CD14-positive monocyte (primary cell): ENCODE measurements at regions not wholly inside any gene's neighbourhood (a gene's known extent, or its start where the extent isn't known, plus 50 kb on each side); places are given as distances from the start of the nearest gene placed in this dataset.

Source experiments
- DNase-seq, 3 donors: peaks; one replicate each; pipeline ENCODE4 v3.0.0-alpha.2; 2011 to 2022
- H2AFZ ChIP-seq: 2 replicates; pipeline ENCODE4 v1.6.0; 2012; ENCODE audit warnings: mild to moderate bottlenecking, low read depth, low read length, inconsistent platforms; ENCODE audit not compliant: insufficient read depth, poor library complexity, severe bottlenecking
- H3K27ac ChIP-seq, 2 donors: 1 replicate in 1 of 2; 2 replicates in 1 of 2; pipeline ENCODE4 v1.5.1; 2012 to 2013; ENCODE audit warnings: low read length in 2 of 2, control low read depth in 1 of 2, inconsistent platforms in 1 of 2, low read depth in 1 of 2, mild to moderate bottlenecking in 1 of 2
- H3K27me3 ChIP-seq, 2 donors: one replicate each; pipeline versions ENCODE4 v1.6.0 to v1.6.1; 2011 to 2013; ENCODE audit warnings: low read length in 2 of 2; ENCODE audit not compliant: control insufficient read depth in 2 of 2, insufficient read depth in 2 of 2
- H3K36me3 ChIP-seq, 2 donors: replicated peaks in 1 of 2; 1 replicate in 1 of 2; 2 replicates in 1 of 2; pipeline versions ENCODE4 v1.5.1 to v1.6.1; 2012 to 2013; ENCODE audit warnings: low read length in 2 of 2, control low read depth in 1 of 2, inconsistent platforms in 1 of 2, mild to moderate bottlenecking in 1 of 2; ENCODE audit not compliant: insufficient read depth in 2 of 2, control insufficient read depth in 1 of 2
- H3K4me1 ChIP-seq, 2 donors: 1 replicate in 1 of 2; 2 replicates in 1 of 2; pipeline versions ENCODE4 v1.5.1 to v1.6.1; 2012 to 2013; ENCODE audit warnings: low read length in 2 of 2, control low read depth in 1 of 2, inconsistent platforms in 1 of 2, mild to moderate bottlenecking in 1 of 2, moderate library complexity in 1 of 2; ENCODE audit not compliant: insufficient read depth in 2 of 2, control insufficient read depth in 1 of 2
- H3K4me2 ChIP-seq: replicated peaks from 2 replicates; pipeline ENCODE3; 2012; ENCODE audit warnings: low read length, moderate library complexity, mild to moderate bottlenecking; ENCODE audit not compliant: poor library complexity, severe bottlenecking; ENCODE audit errors: extremely low read depth
- H3K4me3 ChIP-seq, 3 experiments: fragments of 200-600 bp in 1 of 3; sonication (generic) in 1 of 3; replicated peaks in 1 of 3; 1 replicate in 2 of 3; 2 replicates in 1 of 3; pipeline ENCODE4 v1.5.1; 2011 to 2013; ENCODE audit warnings: low read length in 3 of 3, mild to moderate bottlenecking in 3 of 3, control low read depth in 2 of 3, low read depth in 2 of 3, inconsistent platforms in 1 of 3, moderate library complexity in 1 of 3
- H3K79me2 ChIP-seq: 2 replicates; pipeline ENCODE4 v1.6.0; 2012; ENCODE audit warnings: mild to moderate bottlenecking, control low read depth, inconsistent platforms, low read length, moderate library complexity; ENCODE audit not compliant: insufficient read depth
- H3K9ac ChIP-seq: 2 replicates; pipeline ENCODE4 v1.6.0; 2017; ENCODE audit warnings: low read length, mild to moderate bottlenecking; ENCODE audit not compliant: insufficient read depth, poor library complexity, severe bottlenecking
- H3K9me3 ChIP-seq, 2 donors: replicated peaks in 1 of 2; 1 replicate in 1 of 2; 2 replicates in 1 of 2; pipeline versions ENCODE4 v1.5.1 to v1.6.1; 2012 to 2013; ENCODE audit warnings: low read length in 2 of 2, control low read depth in 1 of 2; ENCODE audit not compliant: control insufficient read depth in 1 of 2, insufficient read depth in 1 of 2
- H4K20me1 ChIP-seq: 2 replicates; pipeline ENCODE4 v1.6.0; 2012; ENCODE audit warnings: mild to moderate bottlenecking, low read length, control low read depth, moderate library complexity; ENCODE audit not compliant: insufficient read depth
- H3K27ac Mint-ChIP-seq, 7 donors: one replicate each; pipeline ENCODE4 v1.8.0; 2020; ENCODE audit warnings: mild to moderate bottlenecking in 7 of 7, mixed read lengths in 7 of 7, moderate library complexity in 6 of 7, inconsistent platforms in 2 of 7
- H3K27me3 Mint-ChIP-seq, 3 donors: one replicate each; pipeline ENCODE4 v1.8.0; 2021 to 2022; ENCODE audit warnings: low read depth in 3 of 3, mild to moderate bottlenecking in 3 of 3, mixed read lengths in 3 of 3, moderate library complexity in 3 of 3, inconsistent platforms in 1 of 3
- H3K36me3 Mint-ChIP-seq, 2 donors: one replicate each; pipeline ENCODE4 v1.8.0; 2020; ENCODE audit warnings: mixed read lengths in 2 of 2, inconsistent platforms in 1 of 2, mild to moderate bottlenecking in 1 of 2
- H3K4me1 Mint-ChIP-seq: one replicate; pipeline ENCODE4 v1.8.0; 2020; ENCODE audit warnings: mild to moderate bottlenecking, mixed read lengths
- H3K4me3 Mint-ChIP-seq, 2 donors: one replicate each; pipeline ENCODE4 v1.8.0; 2020; ENCODE audit warnings: mild to moderate bottlenecking in 2 of 2, mixed read lengths in 2 of 2, moderate library complexity in 1 of 2
- H3K9me3 Mint-ChIP-seq, 7 donors: one replicate each; pipeline ENCODE4 v1.8.0; 2020 to 2022; ENCODE audit warnings: mixed read lengths in 7 of 7, mild to moderate bottlenecking in 6 of 7, moderate library complexity in 6 of 7, inconsistent platforms in 2 of 7
- CTCF ChIP-seq: fragments of 200-600 bp; IDR thresholded peaks from one replicate; pipeline ENCODE4 v1.8.0; 2022; ENCODE audit warnings: antibody characterized with exemption, mild to moderate bottlenecking
- WGBS: methylation state at CpG from one replicate; pipeline ENCODE4 v1.1.5; 2013; ENCODE audit warnings: missing lambda C conversion rate; ENCODE audit not compliant: insufficient coverage; 5-methylcytosine and 5-hydroxymethylcytosine counted together
- intact Hi-C, 2 donors: fragments of 100-400 bp; cut with micrococcal nuclease; formaldehyde crosslinking; loops; one replicate each; pipeline versions ENCODE4 v1.15.0 to v1.15.1; 2023

- no peak overlapping the region for H2AFZ ChIP-seq
- no peaks in the 10 kb centered on the region for H3K36me3 Mint-ChIP-seq
- no peak overlapping the region for H3K4me3 ChIP-seq
- no peak for DNase-seq
- no peaks in the 10 kb centered on the region for H3K36me3 ChIP-seq
- intact Hi-C loops: no loop called here
- no peak for TF ChIP-seq CTCF
- peaks cover 19 to 43% (median 34%) of the 10 kb centered on the region in 7 donors for H3K9me3 Mint-ChIP-seq
- no peaks in the 10 kb centered on the region for H3K27me3 ChIP-seq
- WGBS: no CpG with 5 or more reads among the region's 5 CpGs
- H3K27me3 Mint-ChIP-seq: peaks cover 0 to 2% (median 0%) of the 10 kb centered on the region in 3 donors
- no peak overlapping the region for H3K4me3 Mint-ChIP-seq
- H3K27ac Mint-ChIP-seq: no peak overlapping the region
- H4K20me1 ChIP-seq: no peaks in the 10 kb centered on the region
- no peak overlapping the region for H3K4me2 ChIP-seq
- H3K9me3 ChIP-seq: peaks cover 15 to 24% of the 10 kb centered on the region in 2 donors
- H3K9ac ChIP-seq: no peak overlapping the region
- no peaks in the 10 kb centered on the region for H3K79me2 ChIP-seq
- no peak overlapping the region for H3K27ac ChIP-seq
- H3K4me1 Mint-ChIP-seq: no peaks in the 10 kb centered on the region
- H3K4me1 ChIP-seq: no peaks in the 10 kb centered on the region
Observed at GRCh38 chr16:11480634-11481033, 106.1 kb downstream of the LITAF start.

- no peak overlapping the region for H3K4me3 ChIP-seq
- no peak overlapping the region for H2AFZ ChIP-seq
- H4K20me1 ChIP-seq: no peaks in the 10 kb centered on the region
- H3K9ac ChIP-seq: no peak overlapping the region
- no peak overlapping the region for H3K4me2 ChIP-seq
- H3K4me1 ChIP-seq: no peaks in the 10 kb centered on the region
- no peak overlapping the region for H3K4me3 Mint-ChIP-seq
- peaks cover 20 to 49% (median 35%) of the 10 kb centered on the region in 7 donors for H3K9me3 Mint-ChIP-seq
- H3K79me2 ChIP-seq: no peaks in the 10 kb centered on the region
- no peak for TF ChIP-seq CTCF
- H3K27me3 ChIP-seq: no peaks in the 10 kb centered on the region
- no peak overlapping the region for H3K27ac ChIP-seq
- no peak overlapping the region for H3K27ac Mint-ChIP-seq
- intact Hi-C loops: no loop called here
- no peak for DNase-seq
- peaks cover 0 to 2% (median 0%) of the 10 kb centered on the region in 3 donors for H3K27me3 Mint-ChIP-seq
- H3K4me1 Mint-ChIP-seq: no peaks in the 10 kb centered on the region
- H3K36me3 Mint-ChIP-seq: no peaks in the 10 kb centered on the region
- H3K9me3 ChIP-seq: peaks cover 15 to 24% of the 10 kb centered on the region in 2 donors
- WGBS: 57% methylated on average over 1 of the region's 4 CpGs
- no peaks in the 10 kb centered on the region for H3K36me3 ChIP-seq
Observed at GRCh38 chr16:11481987-11482386, 104.7 kb downstream of the LITAF start.
